ENCODE measurements at regions not wholly inside any gene's neighbourhood (a gene's known extent, or its start where the extent isn't known, plus 50 kb on each side); places are given as distances from the start of the nearest gene placed in this dataset.

DNA sequence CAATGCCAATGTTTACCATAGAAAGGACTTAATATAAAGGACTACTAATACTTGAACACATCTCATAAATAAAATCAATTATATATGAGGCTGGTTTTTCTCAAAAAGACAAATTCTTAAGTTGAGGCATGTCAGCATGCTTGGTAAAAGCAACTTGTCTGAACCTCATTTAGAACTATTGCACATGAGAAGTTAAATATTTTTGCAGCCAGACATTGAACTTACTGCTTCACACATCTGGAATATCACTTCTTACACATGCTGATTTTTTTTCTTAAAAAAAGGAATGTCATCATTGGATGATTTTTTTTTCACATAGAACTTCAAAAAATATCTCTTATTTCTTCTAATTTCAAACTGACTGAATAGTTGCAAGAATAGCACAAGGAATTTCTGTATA is 609.0 kb downstream of the EPHA4 start:
- TF ChIP-seq POLR2AphosphoS5 (IDR thresholded peaks at IDR 0.05; ENCODE audit: low read depth, low read length), result no peak
- no peak for TF ChIP-seq TAF1 (IDR thresholded peaks at IDR 0.05; ENCODE audit: low read depth, low read length)
- no peak for TF ChIP-seq POLR2A (IDR thresholded peaks at IDR 0.05; ENCODE audit: low read depth, low read length)
- TF ChIP-seq POU2F2 (IDR thresholded peaks at IDR 0.05; ENCODE audit: low read depth, low read length), result no peak
- TF ChIP-seq SPI1 (IDR thresholded peaks at IDR 0.05; ENCODE audit: low read depth, low read length), result no peak
- TF ChIP-seq PAX5 (IDR thresholded peaks at IDR 0.05; ENCODE audit: insufficient read depth, low read length, severe bottlenecking), result no peak
